GM19372 (cell line): ENCODE measurements at regions not wholly inside any gene's neighbourhood (a gene's known extent, or its start where the extent isn't known, plus 50 kb on each side); places are given as distances from the start of the nearest gene placed in this dataset.
"Not testable (repeated sequence)": the region's sequence is repeated elsewhere in the genome, so short reads cannot be mapped to it uniquely, and the experiment has no call there.

Experiments
- ATAC-seq: cut with Tn5 transposase; IDR thresholded peaks from one replicate; pipeline ENCODE4 v1.9.1; 2021; ENCODE audit warnings: mild to moderate bottlenecking, low read depth, moderate library complexity; ENCODE audit not compliant: unreplicated experiment

DNA sequence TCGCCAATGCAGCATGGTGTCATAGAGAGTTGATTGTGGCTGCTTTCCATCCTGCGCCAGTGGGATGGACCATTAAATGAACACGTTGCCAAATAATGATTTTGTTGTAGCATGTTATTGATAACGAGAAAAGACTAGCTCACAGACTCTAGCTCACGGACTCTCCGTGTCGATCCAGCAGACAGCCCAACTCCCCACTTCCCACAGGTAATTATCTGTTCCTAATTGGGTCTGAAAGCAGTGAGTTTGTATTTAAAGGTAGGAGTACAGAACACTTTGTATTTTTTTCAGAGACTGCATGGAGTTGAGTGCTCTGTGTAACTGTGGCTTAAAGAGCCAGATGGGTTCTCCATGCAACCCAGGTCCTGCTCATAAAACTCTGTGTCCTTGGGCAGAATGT, 1250.5 kb downstream of the TYW1 start:
- no peak for ATAC-seq

DNA sequence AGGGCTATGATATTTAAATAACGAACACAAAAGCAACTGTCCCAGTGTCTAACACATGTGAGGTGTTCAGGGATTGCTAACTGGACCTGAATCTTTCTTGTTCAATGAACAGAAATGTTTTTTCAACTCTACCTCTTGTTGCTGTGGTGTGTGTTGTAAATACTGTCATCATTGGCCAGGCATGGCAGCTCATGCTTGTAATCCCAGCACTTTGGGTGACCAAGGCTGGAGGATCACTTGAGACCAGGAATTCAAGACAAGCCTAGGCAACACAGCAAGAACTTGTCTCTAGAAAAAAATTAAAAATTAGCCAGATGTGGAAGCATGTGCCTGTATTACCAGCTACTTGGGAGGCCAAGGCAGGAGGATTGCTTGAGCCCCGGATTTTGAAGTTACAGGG, 1250.9 kb downstream of the TYW1 start:
- ATAC-seq = no peak

DNA sequence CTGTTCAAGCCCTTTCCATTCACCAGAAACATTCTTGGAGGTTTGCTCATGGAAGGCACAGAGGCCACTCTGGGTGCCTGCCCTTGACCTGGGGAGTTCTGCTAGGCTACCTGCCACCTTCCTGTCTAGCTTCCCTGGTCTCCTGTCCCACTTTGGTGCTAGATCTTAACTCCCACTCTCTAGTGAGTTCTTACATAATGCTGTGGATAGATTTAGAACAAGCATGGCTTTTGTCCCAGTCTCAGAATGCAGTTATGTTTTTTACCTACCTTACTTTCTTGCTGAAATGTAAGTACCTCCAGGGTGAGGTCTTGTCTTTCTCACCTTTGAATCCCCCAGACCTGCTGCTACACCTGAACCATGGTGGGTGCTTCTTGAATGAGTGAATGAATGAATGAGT, 1252.3 kb downstream of the TYW1 start:
- no peak for ATAC-seq

DNA sequence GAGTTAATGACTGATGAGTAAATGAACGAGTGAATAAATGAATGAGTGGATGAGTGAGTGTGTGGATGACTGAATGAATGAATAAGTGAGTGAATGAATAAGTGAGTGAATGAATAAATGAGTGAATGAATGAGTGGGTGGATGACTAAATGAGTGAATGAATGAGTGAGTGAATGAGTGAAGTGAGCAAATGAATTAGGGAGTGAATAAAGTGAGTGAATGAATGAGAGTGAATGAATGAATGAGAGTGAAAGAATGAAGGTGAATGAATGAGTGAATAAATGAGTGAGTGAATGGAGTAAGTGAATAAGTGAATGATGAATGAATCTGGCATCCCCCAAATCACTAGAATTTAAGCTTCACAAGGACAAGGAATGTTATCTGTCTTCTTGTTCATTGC, 1253.0 kb downstream of the TYW1 start:
- no peak for ATAC-seq

DNA sequence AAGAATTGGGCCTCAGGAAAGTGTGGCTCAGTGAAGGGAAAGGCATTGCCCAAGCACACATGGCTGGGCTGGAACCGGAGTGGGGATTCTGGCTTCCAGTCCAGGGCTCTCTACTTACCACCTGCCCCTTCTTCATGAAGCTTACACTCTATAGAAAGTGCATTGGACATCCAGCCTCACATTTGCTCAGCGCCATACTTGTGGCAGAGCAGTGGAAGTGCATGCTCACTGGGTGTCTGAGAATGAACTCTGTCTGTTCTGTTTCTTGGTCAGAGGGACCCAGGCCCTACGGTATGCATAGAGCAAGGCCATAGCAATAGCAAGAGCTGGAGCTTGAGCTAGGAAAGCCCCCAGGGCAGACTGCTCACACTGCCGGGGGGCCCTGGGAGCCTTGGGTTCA, 1253.5 kb downstream of the TYW1 start:
- no peak for ATAC-seq

DNA sequence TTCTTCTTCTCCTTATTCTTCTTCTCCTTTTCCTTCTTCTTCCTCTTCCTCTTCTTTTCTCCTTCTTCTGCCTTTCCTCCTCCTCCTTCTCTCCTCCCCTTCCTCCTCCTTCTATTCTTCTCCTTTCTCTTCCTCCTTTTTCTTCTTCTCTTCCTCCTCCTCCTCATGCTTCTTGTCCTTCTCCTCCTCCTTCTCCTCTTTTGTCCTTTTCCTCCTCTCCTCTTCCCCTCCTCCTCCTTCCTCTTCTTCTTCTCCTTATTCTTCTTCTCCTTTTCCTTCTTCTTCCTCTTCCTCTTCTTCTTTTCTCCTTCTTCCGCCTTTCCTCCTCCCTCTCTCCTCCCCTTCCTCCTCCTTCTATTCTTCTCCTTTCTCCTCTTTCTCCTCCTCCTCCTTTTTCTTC, 1258.2 kb downstream of the TYW1 start:
- not testable (repeated sequence) for ATAC-seq

DNA sequence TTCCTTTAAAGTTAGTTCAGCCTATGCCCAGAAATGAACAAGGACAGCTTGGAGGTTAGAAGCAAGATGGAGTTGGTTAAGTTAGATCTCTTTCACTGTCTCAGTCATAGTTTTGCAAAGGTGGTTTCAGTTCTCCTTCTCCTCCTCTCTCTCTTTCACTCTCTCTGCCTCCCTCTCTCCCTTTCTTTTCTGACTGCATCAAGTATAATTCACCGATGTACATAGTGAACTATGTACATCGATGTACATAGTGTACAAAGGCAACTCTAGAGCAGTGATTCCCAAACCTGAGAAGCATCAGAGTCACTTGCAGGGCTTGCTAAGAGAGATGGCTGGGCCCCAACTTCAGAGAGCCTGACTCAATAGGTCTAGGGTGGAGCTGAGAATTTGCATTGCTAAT, 1259.7 kb downstream of the TYW1 start:
- no peak for ATAC-seq

DNA sequence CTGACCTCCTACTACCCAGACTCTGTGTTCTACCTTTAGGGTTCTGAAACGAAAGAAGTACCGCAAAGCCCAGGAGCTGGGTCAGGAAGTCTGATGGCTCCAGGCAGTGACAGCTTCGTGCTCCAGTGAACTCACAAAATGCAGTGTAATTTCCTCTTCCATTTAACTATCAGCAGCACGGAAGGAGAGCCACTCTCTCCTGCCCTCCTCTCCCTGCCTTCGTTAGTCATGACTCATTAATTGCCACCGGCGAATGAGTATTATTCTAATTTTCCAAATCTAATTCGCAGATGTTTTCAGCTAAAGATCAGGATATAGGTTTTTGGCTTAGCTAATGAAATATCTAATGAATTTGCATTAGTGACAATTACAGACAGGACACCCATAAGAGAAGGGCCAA, 1262.0 kb downstream of the TYW1 start:
- ATAC-seq = no peak

DNA sequence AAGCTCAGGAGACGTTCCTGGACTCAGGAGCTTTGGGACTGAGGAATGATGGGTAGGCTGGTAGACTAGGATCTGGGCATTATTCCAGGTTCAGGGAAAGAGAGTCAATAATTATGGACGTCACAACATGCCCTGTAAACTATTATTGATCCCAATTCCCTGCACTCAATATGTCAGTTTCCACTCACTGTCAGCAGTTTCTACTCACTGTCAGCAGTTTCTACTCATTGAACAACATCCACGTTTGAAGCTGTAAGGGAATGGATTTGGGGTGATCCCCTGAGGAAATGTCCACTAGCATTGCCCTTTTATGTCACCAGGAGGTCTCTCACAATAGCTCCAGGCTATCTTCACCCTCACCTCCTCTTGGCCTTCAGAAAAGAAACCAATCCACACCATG, 1268.6 kb downstream of the TYW1 start:
- no peak for ATAC-seq

DNA sequence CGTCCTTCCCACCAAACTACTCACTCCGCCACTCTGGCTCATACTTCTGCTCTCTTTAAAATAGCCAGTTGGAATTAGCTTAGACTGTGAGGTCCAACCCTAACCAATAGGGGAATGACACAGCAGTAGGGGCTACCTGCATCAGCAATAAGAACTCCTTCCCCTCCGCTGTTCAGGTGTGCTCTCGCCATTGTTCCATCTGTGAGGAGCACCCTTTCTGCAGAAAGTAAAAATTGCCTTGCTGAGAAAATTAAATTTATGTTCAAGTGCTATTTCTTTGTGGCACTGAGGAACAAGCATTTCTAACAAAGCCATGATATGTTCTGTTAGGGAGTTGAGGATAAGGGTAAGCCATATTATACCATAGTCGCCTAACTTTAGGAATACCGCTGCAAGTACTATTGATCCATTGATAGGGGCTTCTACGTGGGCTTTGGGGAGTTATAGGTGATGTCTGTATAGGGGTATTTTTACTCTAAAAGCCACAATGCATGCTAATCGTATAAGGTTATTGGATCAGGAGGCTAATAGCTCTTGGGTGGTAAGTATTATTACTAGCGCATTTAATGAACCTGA, 1269.5 kb downstream of the TYW1 start:
- ATAC-seq = no peak

DNA sequence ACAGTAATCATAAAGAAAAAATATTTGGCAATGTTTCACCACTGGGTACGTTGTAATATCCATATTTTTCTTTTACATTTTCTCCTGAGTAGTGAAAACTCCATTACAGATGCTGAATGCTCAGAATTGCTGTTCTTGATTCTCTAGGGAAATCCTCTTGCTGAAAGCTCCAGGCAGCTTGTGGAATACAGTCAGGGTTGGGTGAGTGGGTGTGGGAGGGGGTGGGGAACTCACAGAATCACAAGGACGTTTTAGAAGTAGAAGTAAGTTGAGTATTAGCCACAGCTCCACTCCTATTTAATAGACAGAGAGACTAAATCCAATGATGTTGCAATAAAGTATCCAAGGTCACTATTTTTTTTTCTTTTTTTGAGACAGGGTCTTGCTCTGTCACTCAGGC, 1270.9 kb downstream of the TYW1 start:
- no peak for ATAC-seq

DNA sequence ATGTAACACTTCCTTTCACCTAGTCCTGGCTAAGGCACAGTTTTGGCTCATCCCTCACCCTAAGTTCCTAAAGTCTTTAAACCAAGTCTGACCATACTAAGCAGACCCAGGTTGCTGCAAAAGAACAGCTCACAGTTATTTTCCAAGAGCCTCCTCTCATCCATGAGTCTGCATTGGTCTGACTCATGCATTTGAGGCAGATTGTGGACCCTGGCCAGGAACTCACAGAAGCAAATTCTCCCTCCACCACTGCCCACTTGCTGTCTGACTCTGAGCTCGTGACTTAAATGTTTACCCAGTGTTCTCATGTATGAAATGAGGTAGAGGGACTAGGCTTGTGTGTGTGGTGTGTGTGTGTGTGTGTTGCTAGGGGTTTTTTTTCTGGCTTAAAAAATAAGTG, 1272.8 kb downstream of the TYW1 start:
- ATAC-seq = no peak

DNA sequence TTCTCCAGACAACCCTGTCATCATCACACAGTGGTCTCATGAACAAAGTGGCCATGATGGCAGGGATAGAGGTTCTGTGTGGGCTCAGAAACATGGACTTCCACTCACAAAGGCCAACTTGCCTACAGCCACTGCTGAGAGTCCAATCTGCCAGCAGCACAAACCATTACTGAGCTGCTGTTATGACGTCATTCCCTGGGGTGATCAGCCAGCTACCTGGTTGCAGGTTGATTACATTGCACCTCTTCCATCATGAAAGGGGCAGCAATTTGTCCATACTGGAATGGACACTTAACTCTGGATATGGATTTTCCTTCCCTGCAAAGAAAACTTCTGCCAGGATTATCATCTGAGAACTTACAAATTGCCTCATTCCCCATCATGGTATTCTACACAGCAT, 1275.9 kb downstream of the TYW1 start:
- no peak for ATAC-seq

DNA sequence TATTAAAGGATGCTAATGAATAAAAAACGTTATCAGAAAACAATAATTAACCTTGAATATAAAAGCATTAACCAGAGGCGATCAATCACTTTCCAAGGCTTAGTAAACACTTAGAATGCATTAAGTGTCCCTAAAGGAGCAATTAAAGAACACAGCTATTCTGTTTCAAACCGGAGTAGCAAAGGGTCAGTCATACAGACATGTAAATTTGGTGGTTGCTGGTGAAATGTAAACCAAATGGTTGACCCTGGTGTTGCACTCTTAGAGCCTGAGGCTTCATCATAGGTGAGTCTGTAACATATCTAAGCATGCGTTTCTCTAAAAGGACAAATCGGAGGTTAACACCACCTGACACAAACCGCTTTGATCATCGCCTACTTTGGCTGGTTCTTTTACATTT, 1280.1 kb downstream of the TYW1 start:
- no peak for ATAC-seq

DNA sequence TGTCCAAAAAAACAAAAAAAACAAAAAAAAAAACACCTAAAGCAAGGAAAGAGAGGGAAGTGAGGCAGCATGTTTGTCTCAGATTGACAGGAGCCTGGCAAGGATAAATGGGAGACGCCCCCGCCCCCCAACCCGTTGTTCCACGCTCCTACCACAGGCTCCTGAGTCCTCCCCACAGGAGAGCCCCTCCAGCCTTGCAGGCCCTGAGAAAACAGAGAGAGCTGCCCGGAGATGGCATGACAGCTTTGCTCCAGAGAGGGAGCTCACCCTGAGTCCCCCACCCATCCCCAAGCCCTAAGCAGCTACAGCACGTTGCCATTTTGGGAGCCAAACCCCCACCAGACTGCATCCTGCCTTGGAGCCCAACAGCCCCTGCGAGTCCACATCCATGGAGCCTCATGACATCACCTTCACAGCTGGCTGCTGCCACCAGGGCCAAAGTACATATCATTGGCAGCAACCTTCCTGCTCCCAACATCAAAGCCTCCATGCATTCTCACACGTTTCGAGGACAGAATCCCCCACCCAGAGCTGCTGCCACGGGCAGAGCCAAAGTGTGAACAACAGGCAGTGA, 1283.3 kb downstream of the TYW1 start:
- ATAC-seq = no peak

DNA sequence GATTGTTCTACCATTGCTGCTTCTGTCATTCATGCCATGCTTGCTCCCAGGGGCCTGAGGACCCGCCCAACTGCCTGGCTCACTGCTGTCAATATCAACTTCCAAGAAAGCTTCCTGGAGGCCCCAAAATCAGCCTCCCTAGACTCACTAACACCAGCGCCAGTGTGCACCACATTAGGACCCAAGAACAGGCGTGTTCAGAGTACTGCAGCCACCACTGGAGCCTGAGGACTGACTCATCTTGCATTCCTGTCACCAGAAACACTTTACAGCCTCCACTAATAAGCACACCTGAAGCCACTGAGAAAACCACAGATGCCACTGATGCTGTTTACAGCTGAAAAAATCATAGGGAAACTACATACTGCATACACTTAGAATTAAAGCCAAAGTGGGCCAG, 1284.3 kb downstream of the TYW1 start:
- ATAC-seq = no peak

DNA sequence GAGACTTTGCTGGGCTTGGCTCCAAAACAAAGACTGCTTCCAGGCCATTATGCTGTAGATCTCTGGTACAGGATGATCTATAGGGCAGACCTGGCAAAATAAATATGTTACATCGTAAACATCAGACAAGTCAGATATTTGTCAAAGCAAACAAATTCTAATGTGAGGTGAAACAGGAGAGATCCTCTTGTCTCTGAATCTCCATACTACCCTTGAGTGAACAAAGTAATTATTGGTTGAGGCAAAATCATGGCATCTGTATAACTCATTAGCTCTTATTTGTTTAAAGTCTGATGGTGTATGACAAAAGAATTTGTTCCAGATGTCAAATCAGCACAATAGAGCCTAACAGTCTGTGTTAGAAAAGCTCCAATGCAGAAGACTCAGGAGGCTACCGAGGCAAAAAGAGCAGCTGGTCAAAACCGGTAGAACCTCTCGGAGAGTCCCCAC, 1291.5 kb downstream of the TYW1 start:
- ATAC-seq = no peak

DNA sequence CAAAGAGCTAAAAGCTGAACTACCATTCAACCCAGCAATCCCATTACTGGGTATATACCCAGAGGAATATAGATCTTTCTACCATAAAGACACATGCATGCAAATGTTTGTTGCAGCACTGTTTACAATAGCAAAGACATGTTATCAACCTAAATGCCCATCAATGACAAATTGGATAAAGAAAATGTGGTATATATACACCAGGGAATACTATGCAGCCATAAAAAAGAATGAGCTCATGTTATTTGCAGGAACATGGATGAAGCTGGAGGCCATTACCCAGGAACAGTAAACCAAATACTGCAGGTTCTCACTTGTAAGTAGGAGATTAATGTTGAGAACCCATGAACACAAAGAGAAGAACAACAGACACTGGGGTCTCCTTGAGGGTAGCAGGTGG, 1295.1 kb downstream of the TYW1 start:
- ATAC-seq = no peak

DNA sequence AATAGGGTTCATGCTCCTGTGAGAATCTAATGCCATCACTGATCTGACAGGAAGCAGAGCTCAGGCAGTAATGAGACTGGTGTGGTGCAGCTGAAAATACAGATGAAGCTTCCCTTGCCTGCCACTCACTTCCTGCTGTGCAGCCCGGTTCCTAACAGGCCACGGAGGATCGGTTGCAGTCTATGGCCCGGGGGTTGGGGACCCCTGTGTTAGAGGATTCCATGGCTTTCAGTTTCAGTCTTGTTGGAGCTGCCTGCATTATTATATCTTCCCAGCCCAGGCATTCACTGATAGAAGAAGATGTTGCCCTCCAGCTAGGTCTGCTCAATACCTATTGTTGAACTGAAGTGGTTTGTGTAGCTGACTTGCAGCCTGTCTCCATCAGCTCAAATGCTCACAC, 1298.8 kb downstream of the TYW1 start:
- no peak for ATAC-seq

DNA sequence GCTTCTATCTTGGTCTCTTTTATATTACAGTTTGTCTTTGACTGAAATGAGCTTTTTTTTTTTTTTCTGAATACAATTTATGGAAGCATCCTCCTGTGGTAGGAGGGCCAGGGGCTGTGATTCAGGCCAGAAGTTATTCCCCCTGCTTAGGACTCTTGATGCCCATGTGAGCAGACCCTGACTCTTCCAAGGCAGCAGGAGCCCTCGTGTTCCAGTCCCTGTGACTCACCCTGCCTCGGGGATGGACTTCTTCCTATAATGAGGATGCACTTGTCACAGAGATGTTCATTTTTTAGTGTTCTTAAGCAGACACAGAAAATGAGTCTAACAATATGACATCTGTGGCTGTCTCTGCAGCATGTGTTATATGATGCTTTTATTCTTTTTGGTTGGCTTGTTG, 1293.7 kb upstream of the AUTS2 start:
- ATAC-seq = no peak

DNA sequence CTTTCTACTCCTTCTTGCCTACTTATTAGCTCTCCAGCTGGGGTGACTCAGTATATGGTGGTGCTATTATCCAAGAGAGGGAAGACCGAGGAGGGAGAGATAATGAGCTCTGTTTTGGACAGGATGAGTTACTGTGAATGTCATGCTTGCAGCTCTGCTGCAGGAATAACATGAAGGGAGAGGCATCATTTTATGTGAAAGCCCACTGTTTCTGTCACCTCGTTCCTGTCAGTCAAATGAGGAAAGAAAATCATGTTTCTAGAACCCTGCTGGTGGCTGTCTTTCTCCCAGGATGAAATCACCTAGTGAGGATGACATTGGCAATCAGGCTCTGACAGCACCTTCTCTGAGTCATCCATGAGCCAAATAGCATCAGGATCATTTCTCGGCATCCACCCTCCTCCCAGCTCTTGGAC, 1291.6 kb upstream of the AUTS2 start:
- ATAC-seq = no peak

DNA sequence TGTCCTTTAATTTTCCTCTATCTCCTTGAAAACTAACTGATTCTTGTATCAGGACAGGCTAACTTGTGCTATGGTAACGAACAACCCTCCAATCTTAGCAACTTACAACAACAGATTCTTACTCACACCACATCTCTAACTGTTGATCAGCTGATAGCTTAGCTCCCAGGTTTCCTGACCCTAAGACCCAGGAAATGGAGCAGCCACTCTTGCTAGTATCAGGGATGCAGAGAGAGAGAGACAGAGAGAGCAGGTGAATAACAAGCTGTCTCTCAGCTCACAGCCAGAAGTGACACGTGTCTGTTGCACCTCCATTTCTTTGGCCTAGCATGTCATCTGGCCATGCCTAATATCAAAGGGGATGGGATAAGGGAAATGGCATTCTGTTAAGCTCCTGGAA, 1289.0 kb upstream of the AUTS2 start:
- no peak for ATAC-seq

DNA sequence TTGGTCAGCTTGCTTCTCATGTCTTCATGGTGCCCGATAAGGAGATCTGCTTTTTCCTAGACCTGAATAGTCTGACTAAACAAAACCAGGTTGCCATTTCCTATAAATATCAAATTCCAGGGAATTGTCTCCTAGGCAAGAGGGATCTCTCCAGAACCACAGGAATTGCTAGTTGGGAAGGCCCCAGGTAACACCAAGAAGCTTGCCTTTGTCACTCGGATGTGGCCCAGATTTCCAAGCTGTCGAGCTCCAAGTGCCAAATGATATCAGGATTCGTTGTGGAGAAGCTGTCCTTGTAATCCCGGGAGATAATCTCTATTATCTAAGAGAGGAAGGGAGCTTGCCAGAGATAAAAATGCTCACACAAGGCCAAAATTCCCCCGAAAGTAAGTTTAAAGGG, 1288.5 kb upstream of the AUTS2 start:
- ATAC-seq = no peak
